ENCODE measurements at regions not wholly inside any gene's neighbourhood (a gene's known extent, or its start where the extent isn't known, plus 50 kb on each side); places are given as distances from the start of the nearest gene placed in this dataset.

- H3K4me3 ChIP-seq, result no peak overlapping the region
- TF ChIP-seq EP300 (IDR thresholded peaks at IDR 0.05), result no peak
- TF ChIP-seq CTCF (IDR thresholded peaks at IDR 0.05), result no peak
- TF ChIP-seq POLR2A (IDR thresholded peaks at IDR 0.05), result no peak
- TF ChIP-seq POLR2AphosphoS5 (IDR thresholded peaks at IDR 0.05), result no peak
- H3K27ac ChIP-seq, result no peak overlapping the region
- ATAC-seq, result no peak
- no peaks in the 10 kb centered on the region for H3K4me1 ChIP-seq
- no peaks in the 10 kb centered on the region for H3K27me3 ChIP-seq
- no peaks in the 10 kb centered on the region for H3K9me3 ChIP-seq
- no peaks in the 10 kb centered on the region for H3K36me3 ChIP-seq
- 90 to 96% methylated on average over 3 of the region's 3 CpGs for WGBS, 2 donors (ENCODE audit: low coverage in 1 of 2)
These were observed 221.2 kb downstream of the CLIC5 start for GRCh38 chr6:45794465-45794864.

- Histone ChIP-seq H3K9me3 (no peaks in the 10 kb centered on the region), H3K27me3 (no peaks in the 10 kb centered on the region), H3K36me3 (no peaks in the 10 kb centered on the region), H3K4me1 (no peaks in the 10 kb centered on the region), H3K4me3 (no peak overlapping the region), H3K27ac (no peak overlapping the region)
- WGBS, 2 donors (ENCODE audit: low coverage in 1 of 2), result 62 to 75% methylated on average over 3 of the region's 4 CpGs
- ATAC-seq, result no peak
- no peak for TF ChIP-seq EP300 (IDR thresholded peaks at IDR 0.05)
- TF ChIP-seq POLR2A (IDR thresholded peaks at IDR 0.05), result no peak
- no peak for TF ChIP-seq POLR2AphosphoS5 (IDR thresholded peaks at IDR 0.05)
- TF ChIP-seq CTCF (IDR thresholded peaks at IDR 0.05), result no peak
These were observed 224.2 kb downstream of the CLIC5 start for GRCh38 chr6:45791211-45792168.

GRCh38 chr6:45789238-45789637, 226.4 kb downstream of the CLIC5 start:
- H3K9me3 ChIP-seq, result no peaks in the 10 kb centered on the region
- TF ChIP-seq POLR2AphosphoS5 (IDR thresholded peaks at IDR 0.05) (no peak), POLR2A (IDR thresholded peaks at IDR 0.05) (no peak)
- no peaks in the 10 kb centered on the region for H3K27me3 ChIP-seq
- no peak overlapping the region for H3K4me3 ChIP-seq
- ATAC-seq, result no peak
- H3K4me1 ChIP-seq, result no peaks in the 10 kb centered on the region
- no peaks in the 10 kb centered on the region for H3K36me3 ChIP-seq
- no peak overlapping the region for H3K27ac ChIP-seq

- H3K27ac ChIP-seq, result no peak overlapping the region
- no peaks in the 10 kb centered on the region for H3K9me3 ChIP-seq
- no peaks in the 10 kb centered on the region for H3K4me1 ChIP-seq
- WGBS, 2 donors (ENCODE audit: low coverage in 1 of 2), result 75 to 85% methylated on average over 3 of the region's 3 CpGs
- no peak for ATAC-seq
- H3K4me3 ChIP-seq, result no peak overlapping the region
- no peak for TF ChIP-seq POLR2AphosphoS5 (IDR thresholded peaks at IDR 0.05)
- no peak for TF ChIP-seq CTCF (IDR thresholded peaks at IDR 0.05)
- no peak for TF ChIP-seq EP300 (IDR thresholded peaks at IDR 0.05)
- no peak for TF ChIP-seq POLR2A (IDR thresholded peaks at IDR 0.05)
- H3K27me3 ChIP-seq, result no peaks in the 10 kb centered on the region
- H3K36me3 ChIP-seq, result no peaks in the 10 kb centered on the region
These were observed 228.3 kb downstream of the CLIC5 start for GRCh38 chr6:45787384-45787783.

GRCh38 chr6:45786355-45786781, 229.3 kb downstream of the CLIC5 start:
- H3K27ac ChIP-seq, result no peak overlapping the region
- H3K27me3 ChIP-seq, result no peaks in the 10 kb centered on the region
- H3K4me3 ChIP-seq, result no peak overlapping the region
- H3K4me1 ChIP-seq, result no peaks in the 10 kb centered on the region
- H3K36me3 ChIP-seq, result no peaks in the 10 kb centered on the region
- H3K9me3 ChIP-seq, result no peaks in the 10 kb centered on the region
- WGBS, 2 donors (ENCODE audit: low coverage in 1 of 2), result 61 to 70% methylated on average over 4 to 6 of the region's 6 CpGs
- TF ChIP-seq EP300 (IDR thresholded peaks at IDR 0.05), result no peak
- TF ChIP-seq POLR2A (IDR thresholded peaks at IDR 0.05), result no peak
- TF ChIP-seq POLR2AphosphoS5 (IDR thresholded peaks at IDR 0.05), result no peak
- TF ChIP-seq CTCF (IDR thresholded peaks at IDR 0.05), result no peak
- ATAC-seq, result no peak

All from gastroesophageal sphincter (tissue), 4 donors.